GM04503 (cell line): ENCODE measurements at regions not wholly inside any gene's neighbourhood (a gene's known extent, or its start where the extent isn't known, plus 50 kb on each side); places are given as distances from the start of the nearest gene placed in this dataset.
"Not testable (repeated sequence)": the region's sequence is repeated elsewhere in the genome, so short reads cannot be mapped to it uniquely, and the experiment has no call there.

Source experiments
- DNase-seq: peaks from one replicate; pipeline ENCODE4 v3.0.0-alpha.2; 2012; ENCODE audit warnings: low read depth

- DNase-seq, result peak; percentile 62
These were observed 132.1 kb upstream of the SETBP1 start for GRCh38 chr18:44548291-44549221.

GRCh38 chr18:44552706-44553105, 128.0 kb upstream of the SETBP1 start:
- DNase-seq, result no peak

GRCh38 chr18:44556296-44556695, 124.4 kb upstream of the SETBP1 start:
- no peak for DNase-seq

DNA sequence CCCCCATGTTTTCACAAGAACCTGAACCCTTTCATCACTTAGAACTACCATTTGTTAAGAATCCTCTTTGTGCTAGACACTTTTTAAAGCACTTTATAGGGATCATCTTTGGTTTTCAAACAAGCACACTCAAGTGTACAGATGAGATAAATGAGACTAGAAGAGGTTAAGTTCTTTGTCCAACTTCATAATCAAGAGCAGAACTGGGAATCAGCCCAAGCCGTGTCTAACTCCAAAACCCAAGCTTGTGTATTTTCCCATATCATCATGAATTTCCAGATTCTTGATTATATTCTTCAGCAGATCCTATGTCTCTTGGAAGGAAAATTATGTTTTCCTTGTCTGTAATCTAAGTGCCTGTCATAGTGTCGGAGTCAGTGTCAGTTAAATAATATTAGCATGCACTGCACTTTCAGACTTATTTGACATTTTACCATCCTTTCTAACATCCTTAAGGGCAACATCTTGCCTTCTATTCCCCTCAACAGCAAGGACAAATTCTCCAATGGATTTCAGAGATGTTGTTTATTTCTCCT, 123.0 kb upstream of the SETBP1 start:
- DNase-seq, result no peak

DNA sequence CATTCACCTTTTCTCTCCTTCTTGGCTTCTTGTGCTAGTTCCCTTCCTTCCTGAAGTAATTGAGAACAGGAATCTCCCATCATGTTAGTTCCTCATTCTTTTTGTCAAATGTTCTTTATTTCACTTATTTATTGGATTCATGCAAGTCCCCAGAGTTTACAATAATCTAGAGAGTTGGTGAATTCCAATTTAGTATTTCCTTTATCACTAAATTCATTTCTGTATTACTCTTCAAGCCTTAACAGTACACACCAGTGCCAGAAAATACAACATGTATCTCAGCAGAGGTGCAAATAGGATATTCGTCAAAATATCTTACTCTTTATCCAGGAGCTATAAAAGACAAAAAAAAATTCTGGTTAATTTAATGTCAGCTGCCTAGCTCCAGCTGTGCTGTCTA, 121.9 kb upstream of the SETBP1 start:
- no peak for DNase-seq

GRCh38 chr18:44562986-44563385, 117.7 kb upstream of the SETBP1 start:
- no peak for DNase-seq

GRCh38 chr18:44564922-44565321, 115.8 kb upstream of the SETBP1 start:
- DNase-seq, result peak; percentile 80

- no peak for DNase-seq
These were observed 112.3 kb upstream of the SETBP1 start for GRCh38 chr18:44568342-44568741.

DNA sequence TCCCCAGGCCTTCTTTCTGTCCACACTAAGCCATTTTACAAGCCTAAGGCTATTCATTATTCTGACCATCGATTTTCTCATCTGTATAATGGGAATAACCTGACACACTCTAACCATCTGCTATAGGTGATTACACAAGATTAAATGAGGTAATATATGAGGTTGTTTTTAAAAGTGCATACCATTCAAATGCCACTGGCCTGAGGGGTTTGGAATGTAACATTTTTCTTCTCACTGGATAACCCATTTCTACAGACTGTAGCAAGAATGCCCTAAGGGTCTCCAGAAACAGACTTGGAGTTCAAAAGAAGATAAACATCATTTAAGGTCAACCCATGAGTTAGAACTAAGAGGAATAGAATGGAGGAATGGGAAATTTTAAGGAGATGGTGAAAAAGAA, 111.7 kb upstream of the SETBP1 start:
- DNase-seq, result no peak

GRCh38 chr18:44569391-44570055, 111.2 kb upstream of the SETBP1 start:
- no peak for DNase-seq

DNA sequence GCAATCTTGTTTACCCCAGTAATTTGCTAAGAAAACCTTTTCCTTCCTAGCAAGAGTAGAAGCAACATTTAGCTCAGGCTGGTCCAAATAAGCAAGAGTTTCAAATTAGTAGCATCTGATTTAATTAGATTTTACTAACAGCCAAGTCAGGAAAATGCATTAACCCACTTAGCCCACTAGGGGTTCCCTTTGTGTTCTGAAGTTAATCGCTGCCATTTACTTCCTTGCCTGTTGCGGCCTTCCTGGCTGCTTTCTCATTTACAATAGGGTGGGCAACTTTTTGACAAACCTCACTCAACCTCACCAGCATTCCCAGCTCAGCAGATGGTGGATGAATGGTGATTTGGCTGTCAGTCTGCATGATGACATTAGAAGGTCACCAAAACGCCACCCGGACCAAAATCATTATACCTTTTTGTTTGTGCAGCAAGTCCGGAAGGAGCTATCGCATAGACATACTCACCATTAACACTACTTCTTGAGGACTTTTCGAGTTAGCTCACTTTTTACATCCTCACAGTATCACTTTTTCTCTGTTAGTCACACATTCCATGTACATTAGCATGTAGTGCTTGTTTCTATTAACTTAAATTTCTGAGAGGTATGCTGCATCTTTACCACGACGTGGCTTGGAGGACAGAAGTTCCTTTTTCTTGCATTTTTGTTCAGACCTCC, 101.5 kb upstream of the SETBP1 start:
- no peak for DNase-seq

GRCh38 chr18:44579745-44580144, 100.9 kb upstream of the SETBP1 start:
- no peak for DNase-seq

DNA sequence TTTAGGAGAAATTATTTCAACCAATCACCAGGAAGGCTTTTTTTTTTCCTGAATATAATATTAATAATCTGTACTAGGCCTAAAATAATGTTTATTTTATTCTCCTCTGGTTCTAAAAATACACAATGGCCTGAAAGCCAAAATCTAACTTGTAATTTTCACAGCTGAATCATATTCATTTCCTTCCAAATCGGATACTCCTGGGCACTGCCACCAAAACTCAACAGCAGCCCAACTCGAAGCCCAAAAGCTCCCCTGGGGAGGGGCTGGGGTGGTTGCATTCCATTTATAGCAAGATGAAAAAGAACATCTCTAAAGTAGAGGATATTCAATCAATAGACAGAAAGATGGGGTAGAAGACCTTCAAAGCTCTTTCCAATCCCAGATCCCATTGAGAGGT, 100.5 kb upstream of the SETBP1 start:
- no peak for DNase-seq

GRCh38 chr18:44580782-44581181, 99.9 kb upstream of the SETBP1 start:
- not testable (repeated sequence) for DNase-seq

DNA sequence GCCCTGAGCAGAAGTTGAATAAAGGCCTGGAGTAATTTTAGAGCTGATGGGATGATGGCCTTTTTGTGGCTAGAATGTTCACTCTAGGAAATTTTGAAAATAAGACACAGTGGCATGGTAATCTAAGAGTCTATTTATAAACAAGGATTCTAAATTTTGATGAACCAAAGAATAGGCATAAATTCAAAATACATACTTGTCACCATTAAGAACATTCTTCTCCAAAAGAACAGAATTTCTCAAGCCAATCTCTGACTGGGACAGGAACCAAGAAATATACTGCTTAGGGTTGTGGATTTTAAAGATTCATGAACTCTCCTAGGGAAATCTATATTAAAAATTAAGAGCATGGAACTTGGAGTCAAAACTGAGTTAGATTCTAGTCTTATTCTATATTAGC, 98.2 kb upstream of the SETBP1 start:
- no peak for DNase-seq

GRCh38 chr18:44584900-44585299, 95.8 kb upstream of the SETBP1 start:
- no peak for DNase-seq

DNA sequence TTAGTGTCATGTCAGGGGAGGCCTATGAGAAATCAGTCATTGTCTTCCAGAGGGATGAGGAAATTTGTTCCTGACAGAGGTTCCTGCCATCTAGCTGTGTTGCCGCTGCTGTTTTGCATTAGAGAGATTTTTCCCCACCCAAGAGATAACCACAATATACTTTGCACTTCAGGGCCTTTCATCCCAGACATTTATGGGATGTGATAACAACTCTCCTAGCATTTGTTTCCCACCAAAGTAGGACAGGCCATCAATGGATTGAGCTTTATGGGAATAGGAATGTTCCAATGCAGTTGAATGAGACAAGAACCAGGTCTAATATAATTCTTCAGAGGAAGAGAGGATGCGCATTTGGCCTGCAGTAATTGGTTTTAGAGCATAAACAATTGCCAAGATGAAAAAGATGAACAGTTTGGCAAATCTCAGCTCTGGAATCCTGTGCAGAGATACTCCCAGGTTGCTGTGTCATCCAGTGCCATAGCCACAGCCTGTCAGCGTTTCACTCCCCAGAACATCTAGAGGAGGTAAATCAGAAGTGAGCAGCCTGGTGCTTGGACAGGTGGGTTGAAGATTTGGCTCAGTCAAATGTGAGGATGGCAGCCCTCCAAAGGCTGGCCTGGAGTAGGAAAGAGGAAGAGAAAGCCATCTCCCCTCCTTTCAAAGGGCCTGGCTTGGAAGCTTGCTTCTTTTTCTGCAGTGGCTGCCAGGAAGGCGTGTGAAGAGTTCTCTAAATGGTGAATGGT, 93.7 kb upstream of the SETBP1 start:
- DNase-seq, result no peak

DNA sequence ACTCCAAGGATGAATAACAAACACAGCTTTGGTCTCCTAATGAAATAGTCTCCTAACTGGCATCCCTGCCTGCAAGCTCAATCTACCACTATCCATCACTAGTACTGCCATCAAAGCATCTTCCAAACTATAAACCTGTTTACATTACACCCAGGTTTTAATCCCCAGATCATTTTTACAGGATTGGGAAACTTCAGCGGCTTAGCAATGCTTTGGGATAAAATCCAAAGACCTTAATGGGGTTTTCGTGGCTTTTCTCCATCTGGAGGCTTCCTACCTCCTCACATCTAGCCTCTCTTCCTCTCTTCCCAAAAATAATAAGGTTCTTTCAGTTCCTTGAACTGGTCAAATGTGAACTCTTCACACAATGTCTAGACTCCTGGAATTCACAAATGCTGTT, 92.2 kb upstream of the SETBP1 start:
- no peak for DNase-seq

DNA sequence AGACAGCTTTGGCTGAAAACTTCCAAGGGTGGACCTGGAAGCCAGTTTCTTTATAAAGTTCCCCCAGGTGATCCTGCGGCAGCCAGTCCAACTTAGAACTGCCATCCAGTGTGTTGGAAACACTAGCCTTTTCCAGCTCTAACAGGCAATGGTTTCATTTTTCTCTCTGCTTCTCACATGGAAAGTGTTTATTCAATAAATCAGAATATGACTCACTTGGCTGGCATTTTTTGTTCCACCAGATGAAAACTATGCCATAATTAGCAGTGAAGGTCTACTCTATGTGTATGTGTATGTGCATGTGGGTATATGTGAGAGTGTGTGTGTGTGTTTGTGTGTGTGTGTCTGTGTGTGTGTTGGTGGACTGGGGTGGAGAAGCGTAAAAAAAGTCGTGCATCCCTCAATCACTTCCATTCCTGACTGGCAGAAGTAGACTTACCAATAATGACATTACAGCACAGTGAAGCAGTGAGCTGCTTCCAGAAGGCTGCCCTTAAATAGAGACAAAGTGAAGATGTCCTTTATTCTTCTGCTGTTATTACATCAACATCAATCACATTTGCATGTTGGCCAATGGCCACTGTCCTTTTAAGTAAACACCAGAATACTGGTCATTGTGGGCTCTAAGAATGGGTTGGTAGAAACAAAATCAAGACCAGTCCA, 90.9 kb upstream of the SETBP1 start:
- peak; percentile 64 for DNase-seq

DNA sequence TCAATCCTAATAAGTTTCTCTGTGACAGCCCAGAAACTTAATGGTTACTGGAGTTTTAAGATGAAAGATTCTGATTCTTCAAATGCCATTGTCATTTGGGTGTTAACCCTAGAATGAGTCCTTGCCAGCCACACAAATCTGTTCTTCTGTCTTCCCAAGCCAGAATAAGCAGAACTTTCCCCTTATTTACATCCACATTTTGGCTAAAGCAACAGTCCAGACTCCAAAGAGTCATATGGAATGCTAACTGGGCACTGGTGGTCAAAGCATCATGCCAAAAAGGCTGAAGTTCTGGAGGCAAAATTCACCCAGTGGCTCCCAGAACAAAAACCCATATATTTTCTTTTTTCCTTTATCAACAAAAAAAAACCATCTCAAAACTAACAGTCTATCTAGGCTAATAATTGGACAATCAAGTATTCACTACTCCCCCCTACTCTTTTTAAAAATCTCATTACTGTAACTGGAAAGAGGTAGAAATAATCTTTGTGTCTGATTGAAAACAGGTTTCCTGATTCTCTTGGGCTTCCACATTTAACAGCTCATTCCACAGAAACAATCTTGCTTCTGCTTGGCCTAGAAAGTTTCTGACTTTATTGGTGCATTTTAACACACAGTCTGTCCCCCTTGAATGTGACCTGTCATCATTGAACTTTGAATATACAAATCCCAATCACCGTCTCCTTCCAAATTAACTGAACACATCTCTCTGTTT, 89.6 kb upstream of the SETBP1 start:
- no peak for DNase-seq

GRCh38 chr18:44592639-44593038, 88.0 kb upstream of the SETBP1 start:
- no peak for DNase-seq
